ENCODE measurements at regions not wholly inside any gene's neighbourhood (a gene's known extent, or its start where the extent isn't known, plus 50 kb on each side); places are given as distances from the start of the nearest gene placed in this dataset.

DNA sequence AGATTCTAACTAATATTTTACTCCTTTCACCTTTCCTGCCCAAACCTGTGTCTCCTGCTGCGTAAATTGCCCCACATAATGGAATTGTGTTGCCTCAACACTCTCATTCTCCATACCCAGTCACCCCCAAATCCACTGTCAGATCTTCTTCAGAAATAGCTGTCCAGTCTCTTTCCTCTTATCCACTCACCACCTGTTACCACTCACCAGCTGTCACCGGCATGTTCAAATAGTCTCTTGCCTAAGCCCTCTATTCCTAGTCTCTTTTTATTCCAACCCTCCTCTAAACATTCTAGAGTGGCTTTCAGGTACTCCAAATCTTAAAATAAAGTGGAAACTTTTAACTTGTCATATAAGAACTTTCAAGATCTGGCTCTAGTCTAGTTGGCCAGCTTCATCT lies 262.0 kb upstream of the FBXL7 start:
- TF ChIP-seq, protein P1, sequence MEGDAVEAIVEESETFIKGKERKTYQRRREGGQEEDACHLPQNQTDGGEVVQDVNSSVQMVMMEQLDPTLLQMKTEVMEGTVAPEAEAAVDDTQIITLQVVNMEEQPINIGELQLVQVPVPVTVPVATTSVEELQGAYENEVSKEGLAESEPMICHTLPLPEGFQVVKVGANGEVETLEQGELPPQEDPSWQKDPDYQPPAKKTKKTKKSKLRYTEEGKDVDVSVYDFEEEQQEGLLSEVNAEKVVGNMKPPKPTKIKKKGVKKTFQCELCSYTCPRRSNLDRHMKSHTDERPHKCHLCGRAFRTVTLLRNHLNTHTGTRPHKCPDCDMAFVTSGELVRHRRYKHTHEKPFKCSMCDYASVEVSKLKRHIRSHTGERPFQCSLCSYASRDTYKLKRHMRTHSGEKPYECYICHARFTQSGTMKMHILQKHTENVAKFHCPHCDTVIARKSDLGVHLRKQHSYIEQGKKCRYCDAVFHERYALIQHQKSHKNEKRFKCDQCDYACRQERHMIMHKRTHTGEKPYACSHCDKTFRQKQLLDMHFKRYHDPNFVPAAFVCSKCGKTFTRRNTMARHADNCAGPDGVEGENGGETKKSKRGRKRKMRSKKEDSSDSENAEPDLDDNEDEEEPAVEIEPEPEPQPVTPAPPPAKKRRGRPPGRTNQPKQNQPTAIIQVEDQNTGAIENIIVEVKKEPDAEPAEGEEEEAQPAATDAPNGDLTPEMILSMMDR (IDR thresholded peaks at IDR 0.05; ENCODE audit: low read depth, low read length, poor library complexity, severe bottlenecking): no peak
- no peak for TF ChIP-seq EZH2phosphoT487 (IDR thresholded peaks at IDR 0.05; ENCODE audit: borderline replicate concordance, low read length)

Data from DOHH2 (cell line).